Stomach smooth muscle (tissue), 2 donors: ENCODE measurements at regions not wholly inside any gene's neighbourhood (a gene's known extent, or its start where the extent isn't known, plus 50 kb on each side); places are given as distances from the start of the nearest gene placed in this dataset.
"Not testable (repeated sequence)": the region's sequence is repeated elsewhere in the genome, so short reads cannot be mapped to it uniquely, and the experiment has no call there.

Experiments used
- H3K27ac ChIP-seq: one replicate; pipeline ENCODE4 v1.7.0; 2013; ENCODE audit warnings: mild to moderate bottlenecking, low read length, inconsistent platforms
- H3K27me3 ChIP-seq, 2 donors: one replicate each; pipeline ENCODE4 v1.7.0; 2013; ENCODE audit warnings: low read length in 2 of 2; ENCODE audit not compliant: insufficient read depth in 2 of 2, control insufficient read depth in 1 of 2
- H3K36me3 ChIP-seq, 2 donors: one replicate each; pipeline ENCODE4 v1.7.0; 2013; ENCODE audit warnings: low read length in 2 of 2; ENCODE audit not compliant: control insufficient read depth in 2 of 2, insufficient read depth in 2 of 2
- H3K4me1 ChIP-seq: one replicate; pipeline ENCODE4 v1.7.0; 2013; ENCODE audit warnings: low read length; ENCODE audit not compliant: control insufficient read depth, insufficient read depth
- H3K4me3 ChIP-seq, 2 donors: one replicate each; pipeline ENCODE4 v1.7.0; 2013; ENCODE audit warnings: low read length in 2 of 2
- H3K9ac ChIP-seq, 2 donors: one replicate each; pipeline ENCODE4 v1.7.0; 2013; ENCODE audit warnings: low read length in 2 of 2, mild to moderate bottlenecking in 1 of 2
- H3K9me3 ChIP-seq, 2 donors: one replicate each; pipeline ENCODE4 v1.7.0; 2013; ENCODE audit warnings: low read length in 2 of 2; ENCODE audit not compliant: control insufficient read depth in 2 of 2
- donor health status: healthy.
- donor health status: Pancreatic carcinoma.

DNA sequence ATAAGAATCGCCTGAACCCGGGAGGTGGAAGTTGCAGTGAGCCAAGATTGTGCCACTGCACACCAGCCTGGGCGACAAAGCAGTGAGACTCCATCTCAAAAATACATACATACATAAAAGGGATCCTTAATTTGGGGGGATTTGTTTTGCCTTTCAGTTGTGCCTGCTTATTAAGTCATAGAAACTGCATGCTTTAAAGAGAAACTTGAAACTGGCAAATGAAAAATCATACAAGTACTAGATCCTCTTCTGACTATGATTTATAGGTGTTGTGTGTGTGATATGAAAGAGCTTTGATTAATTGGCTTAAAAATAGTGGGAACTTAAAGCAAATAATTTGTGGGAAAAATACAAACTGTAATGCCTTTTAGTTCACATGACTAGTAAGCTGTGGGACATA lies 963.7 kb downstream of the CNTNAP5 start:
- no peak overlapping the region for H3K4me3 ChIP-seq
- H3K27me3 ChIP-seq: no peaks in the 10 kb centered on the region
- H3K36me3 ChIP-seq: no peaks in the 10 kb centered on the region
- H3K4me1 ChIP-seq: no peaks in the 10 kb centered on the region
- no peak overlapping the region for H3K9ac ChIP-seq
- no peak overlapping the region for H3K27ac ChIP-seq
- H3K9me3 ChIP-seq: no peaks in the 10 kb centered on the region

DNA sequence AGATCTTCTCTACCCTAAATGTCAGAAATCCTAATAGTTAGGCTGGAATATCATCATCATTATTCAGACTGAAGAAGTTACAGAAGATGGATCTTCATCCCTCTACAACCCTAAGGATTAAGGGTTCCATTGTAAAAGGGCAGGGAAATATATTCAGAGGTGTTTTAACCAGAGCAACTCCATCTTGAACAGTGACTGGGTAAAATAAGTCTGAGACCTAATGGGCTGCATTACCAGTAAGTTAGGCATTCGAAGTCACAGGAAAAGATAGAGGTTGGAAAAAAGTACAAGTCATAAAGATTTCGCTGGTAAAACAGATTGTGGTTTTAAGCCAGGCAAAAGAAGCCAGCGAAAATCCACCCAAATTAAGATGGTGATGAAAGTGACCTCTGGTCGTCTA lies 968.7 kb downstream of the CNTNAP5 start:
- Histone ChIP-seq H3K36me3 (no peaks in the 10 kb centered on the region), H3K27ac (no peak overlapping the region), H3K27me3 (no peaks in the 10 kb centered on the region), H3K9ac (no peak overlapping the region), H3K4me1 (no peaks in the 10 kb centered on the region), H3K9me3 (no peaks in the 10 kb centered on the region), H3K4me3 (no peak overlapping the region)

DNA sequence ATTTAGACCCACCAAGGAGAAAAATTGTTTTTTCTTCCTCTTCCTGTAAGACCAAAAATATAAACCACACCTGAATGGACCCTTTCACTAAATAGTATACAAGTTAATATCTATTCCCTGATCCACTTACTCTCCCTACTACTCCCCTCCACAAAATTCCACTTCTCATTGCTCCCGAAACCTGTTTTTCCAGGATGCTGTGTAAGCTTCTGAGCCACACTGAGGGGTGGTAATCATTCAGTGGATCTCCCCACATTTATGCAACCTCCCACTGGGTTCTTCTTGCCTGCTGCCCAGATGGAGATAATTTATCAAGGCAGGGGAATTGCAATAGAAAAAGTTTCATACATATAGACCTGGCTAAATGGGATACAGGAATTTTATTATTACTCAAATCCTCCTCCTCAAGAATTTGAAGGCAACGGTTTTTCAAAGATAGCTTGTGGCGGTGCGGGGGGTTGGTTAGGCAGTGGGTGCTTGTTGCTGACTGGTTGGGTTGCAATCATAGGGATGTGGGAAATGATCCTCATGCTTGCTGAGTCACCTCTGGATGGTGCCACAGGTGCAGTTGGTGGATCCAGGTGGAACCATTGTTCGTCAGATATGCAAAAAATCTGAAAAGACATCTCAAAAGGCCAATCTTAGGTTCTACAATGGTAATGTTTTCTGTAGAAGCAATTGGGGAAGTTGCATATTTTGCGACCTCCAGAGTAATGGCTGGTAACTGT lies 970.3 kb downstream of the CNTNAP5 start:
- H3K9me3 ChIP-seq: no peaks in the 10 kb centered on the region
- no peak overlapping the region for H3K9ac ChIP-seq
- no peaks in the 10 kb centered on the region for H3K36me3 ChIP-seq
- no peak overlapping the region for H3K4me3 ChIP-seq
- H3K27ac ChIP-seq: no peak overlapping the region
- H3K27me3 ChIP-seq: no peaks in the 10 kb centered on the region
- no peaks in the 10 kb centered on the region for H3K4me1 ChIP-seq

DNA sequence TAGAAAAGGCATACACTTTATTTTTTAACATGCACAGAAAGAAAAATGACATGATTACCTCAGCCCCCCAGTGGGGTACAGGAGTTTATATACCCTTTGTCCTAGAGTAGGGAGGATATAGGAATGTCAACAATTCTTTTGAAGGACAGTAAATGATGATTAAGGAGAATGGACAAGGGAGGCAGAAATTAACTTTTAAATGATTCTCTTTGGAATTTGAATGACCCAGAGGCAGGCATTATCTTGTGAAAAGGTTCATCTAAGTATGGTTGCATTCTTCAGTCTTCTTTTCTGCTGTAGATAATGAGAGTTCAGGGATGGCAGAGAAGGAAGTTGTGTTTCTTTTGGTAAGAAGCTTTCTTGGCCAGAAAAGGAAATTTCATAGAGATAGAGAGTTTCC lies 971.3 kb downstream of the CNTNAP5 start:
- peaks cover 0 to 4% of the 10 kb centered on the region in 2 donors for H3K9me3 ChIP-seq
- H3K4me1 ChIP-seq: no peaks in the 10 kb centered on the region
- no peak overlapping the region for H3K4me3 ChIP-seq
- H3K36me3 ChIP-seq: no peaks in the 10 kb centered on the region
- H3K27ac ChIP-seq: no peak overlapping the region
- H3K9ac ChIP-seq: no peak overlapping the region
- H3K27me3 ChIP-seq: no peaks in the 10 kb centered on the region

DNA sequence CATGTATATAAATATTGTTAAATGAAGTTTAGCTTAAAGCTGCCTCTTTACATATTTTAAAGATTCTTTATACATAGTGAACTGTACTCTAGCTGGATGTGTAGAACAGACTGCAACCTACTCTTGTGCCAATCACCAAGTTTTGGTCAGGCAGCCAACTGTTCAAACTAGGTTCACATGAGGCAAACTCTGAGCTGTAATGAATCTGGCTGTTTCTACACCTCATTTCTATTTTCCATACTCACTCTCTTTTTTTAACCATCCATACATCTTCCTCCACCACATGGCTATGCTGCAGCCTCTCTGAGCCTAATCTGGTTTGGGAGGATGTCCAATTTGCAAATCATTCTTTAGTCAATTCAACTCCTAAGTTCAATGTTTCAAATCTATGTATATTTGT lies 974.8 kb downstream of the CNTNAP5 start:
- Histone ChIP-seq H3K9me3 (peaks cover 0 to 4% of the 10 kb centered on the region in 2 donors), H3K36me3 (no peaks in the 10 kb centered on the region), H3K27me3 (no peaks in the 10 kb centered on the region), H3K27ac (no peak overlapping the region), H3K9ac (no peak overlapping the region), H3K4me3 (no peak overlapping the region), H3K4me1 (no peaks in the 10 kb centered on the region)

DNA sequence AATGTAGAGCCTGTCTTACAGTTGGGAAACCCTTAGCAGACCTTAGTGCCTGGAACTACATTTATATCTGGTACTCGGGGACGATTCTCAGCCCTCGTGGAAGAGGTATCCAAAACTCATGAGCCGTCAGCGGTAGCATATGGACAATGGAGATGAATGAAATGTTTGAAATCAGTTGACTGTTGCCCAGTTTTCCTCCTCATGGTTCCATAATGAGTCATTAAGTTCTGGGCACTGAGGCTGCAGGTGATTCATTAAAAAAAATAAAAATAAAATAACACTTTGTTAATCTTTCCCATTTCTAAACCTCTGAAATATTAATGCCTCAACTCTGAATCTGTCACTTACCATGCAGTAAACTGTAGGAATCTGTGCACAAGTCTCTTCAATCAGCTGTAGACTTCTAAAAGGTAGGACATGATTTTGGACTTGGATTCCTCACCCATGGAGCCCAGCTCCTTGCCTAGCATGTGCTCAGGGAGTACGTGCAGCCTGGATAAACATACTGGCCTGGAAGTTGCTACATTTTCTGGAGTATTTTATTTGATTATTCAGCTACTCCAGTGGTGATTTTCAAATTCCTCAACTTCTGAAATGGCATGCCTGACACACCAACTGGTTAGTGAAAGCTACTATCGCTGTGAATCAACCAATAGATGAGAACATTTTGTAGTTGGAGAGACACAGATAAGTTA lies 979.2 kb downstream of the CNTNAP5 start:
- Histone ChIP-seq H3K9ac (no peak overlapping the region), H3K4me1 (no peaks in the 10 kb centered on the region), H3K27ac (no peak overlapping the region), H3K36me3 (no peaks in the 10 kb centered on the region), H3K4me3 (no peak overlapping the region), H3K27me3 (no peaks in the 10 kb centered on the region), H3K9me3 (peaks cover 0 to 4% of the 10 kb centered on the region in 2 donors)

DNA sequence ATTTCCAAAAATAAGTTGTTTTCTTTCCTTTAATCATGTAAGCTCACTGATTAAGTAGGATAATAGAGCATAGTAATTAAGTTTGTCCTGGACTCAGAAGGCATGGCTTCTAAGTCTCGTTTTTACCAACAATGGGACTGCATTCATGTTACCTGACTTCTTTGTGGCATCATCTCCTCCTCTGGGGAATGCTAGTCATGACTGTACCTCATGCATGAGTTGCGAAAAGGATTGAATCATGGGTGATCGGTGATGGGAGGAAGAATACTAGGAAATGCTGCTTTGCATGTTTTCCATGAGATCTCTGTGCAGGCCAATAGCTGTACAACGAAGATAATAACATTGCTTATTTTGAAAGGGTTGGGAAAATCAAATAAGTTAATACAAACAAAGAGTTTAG lies 981.6 kb downstream of the CNTNAP5 start:
- Histone ChIP-seq H3K4me3 (no peak overlapping the region), H3K9ac (no peak overlapping the region), H3K27ac (no peak overlapping the region), H3K36me3 (no peaks in the 10 kb centered on the region), H3K27me3 (no peaks in the 10 kb centered on the region), H3K9me3 (no peaks in the 10 kb centered on the region), H3K4me1 (no peaks in the 10 kb centered on the region)

DNA sequence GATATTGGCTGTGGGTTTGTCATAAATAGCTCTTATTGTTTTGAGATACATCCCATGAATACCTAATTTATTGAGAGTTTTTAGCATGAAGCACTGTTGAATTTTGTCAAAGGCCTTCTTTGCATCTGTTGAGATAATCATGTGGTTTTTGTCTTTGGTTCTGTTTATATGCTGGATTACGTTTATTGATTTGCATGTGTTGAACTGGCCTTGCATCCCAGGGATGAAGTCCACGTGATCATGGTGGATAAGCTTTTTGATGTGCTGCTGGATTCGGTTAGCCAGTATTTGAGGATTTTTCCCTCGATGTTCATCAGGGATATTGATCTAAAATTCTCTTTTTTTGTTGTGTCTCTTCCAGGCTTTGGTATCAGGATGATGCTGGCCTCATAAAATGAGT lies 1003.6 kb downstream of the CNTNAP5 start:
- not testable (repeated sequence) for H3K27ac ChIP-seq, H3K9me3 ChIP-seq, H3K9ac ChIP-seq

DNA sequence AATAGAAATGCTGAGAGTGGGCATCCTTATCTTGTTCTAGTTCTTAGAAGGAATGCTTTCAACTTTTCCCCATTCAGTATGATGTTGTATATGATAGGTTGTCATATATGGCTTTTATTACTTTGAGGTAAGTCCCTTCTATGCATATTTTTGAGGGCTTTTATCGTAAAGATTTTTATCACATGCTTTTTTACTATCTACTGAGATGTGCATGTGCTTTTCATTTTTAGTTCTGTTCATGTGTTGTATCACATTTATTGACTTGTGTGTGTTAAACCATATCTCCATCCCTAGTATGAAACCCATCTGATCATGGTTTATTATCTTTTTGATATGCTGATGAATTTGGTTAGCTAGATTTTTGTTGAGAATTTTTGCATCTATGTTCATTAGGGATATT lies 1008.8 kb downstream of the CNTNAP5 start:
- no peak overlapping the region for H3K27ac ChIP-seq
- H3K4me1 ChIP-seq: no peaks in the 10 kb centered on the region
- peaks cover 0 to 3% of the 10 kb centered on the region in 2 donors for H3K9me3 ChIP-seq
- H3K9ac ChIP-seq: no peak overlapping the region
- no peaks in the 10 kb centered on the region for H3K36me3 ChIP-seq
- no peaks in the 10 kb centered on the region for H3K27me3 ChIP-seq
- H3K4me3 ChIP-seq: no peak overlapping the region

More for the DNA sequence above, 1003.6 kb downstream of the CNTNAP5 start:
- not testable (repeated sequence) for H3K4me3 ChIP-seq, H3K36me3 ChIP-seq, H3K4me1 ChIP-seq, H3K27me3 ChIP-seq

DNA sequence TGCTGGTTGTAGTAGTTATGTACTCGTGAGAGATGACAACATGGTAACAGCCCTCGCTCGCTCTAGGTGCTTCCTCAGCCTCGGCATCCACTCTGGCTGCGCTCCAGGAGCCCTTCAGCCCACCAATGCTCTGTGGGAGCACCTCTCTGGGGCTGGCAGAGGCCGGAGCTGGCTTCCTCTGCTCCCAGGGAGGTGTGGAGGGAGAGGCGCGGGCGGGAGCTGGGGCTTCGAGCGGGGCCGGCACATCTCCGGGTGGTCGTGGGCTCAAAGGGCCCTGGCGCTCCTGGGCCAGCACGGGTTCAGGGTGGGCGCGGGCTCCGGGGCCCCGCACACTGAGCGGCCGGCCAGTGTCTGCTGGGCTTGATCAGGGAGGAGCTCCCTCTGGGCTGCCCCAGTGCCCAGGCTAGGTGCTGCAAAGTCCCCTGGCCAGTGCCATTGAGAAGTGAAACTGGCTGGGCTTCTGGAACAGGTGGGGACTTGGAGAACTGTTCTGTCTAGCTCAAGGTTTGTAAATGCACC lies 1012.1 kb downstream of the CNTNAP5 start:
- H3K9me3 ChIP-seq: no peaks in the 10 kb centered on the region

DNA sequence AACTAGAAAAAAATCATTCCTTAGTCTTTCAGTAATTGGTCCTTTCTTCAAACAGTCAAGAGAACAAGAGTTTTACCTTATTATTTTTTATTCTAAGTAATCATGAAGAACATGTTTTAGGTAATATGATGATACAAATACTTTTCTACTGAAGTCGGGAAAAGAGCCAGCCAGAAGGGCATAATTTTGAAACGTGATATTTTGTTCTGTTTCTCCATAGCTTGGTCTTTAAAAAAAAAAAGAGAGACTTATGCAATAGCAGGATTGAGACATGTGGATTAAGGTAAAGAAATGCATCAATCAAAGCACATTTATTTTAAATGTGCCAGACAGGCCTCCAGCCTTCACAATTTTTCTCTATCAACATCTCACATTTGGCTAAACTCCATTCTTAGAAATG lies 1016.8 kb downstream of the CNTNAP5 start:
- H3K27ac ChIP-seq: no peak overlapping the region
- H3K9me3 ChIP-seq: no peaks in the 10 kb centered on the region
- no peaks in the 10 kb centered on the region for H3K4me1 ChIP-seq
- H3K27me3 ChIP-seq: no peaks in the 10 kb centered on the region
- H3K9ac ChIP-seq: no peak overlapping the region
- H3K4me3 ChIP-seq: no peak overlapping the region
- no peaks in the 10 kb centered on the region for H3K36me3 ChIP-seq

More for the DNA sequence above, 1012.1 kb downstream of the CNTNAP5 start:
- H3K27me3 ChIP-seq: no peaks in the 10 kb centered on the region
- H3K27ac ChIP-seq: no peak overlapping the region
- no peak overlapping the region for H3K9ac ChIP-seq
- no peak overlapping the region for H3K4me3 ChIP-seq
- H3K36me3 ChIP-seq: no peaks in the 10 kb centered on the region
- H3K4me1 ChIP-seq: no peaks in the 10 kb centered on the region
